OCI-LY3 (cell line): ENCODE measurements at regions not wholly inside any gene's neighbourhood (a gene's known extent, or its start where the extent isn't known, plus 50 kb on each side); places are given as distances from the start of the nearest gene placed in this dataset.

Experiments used
- CTCF ChIP-seq: fragments of 200-600, 300-600 bp; sonication (generic); IDR thresholded peaks from 2 replicates; pipeline ENCODE4 v1.5.1; 2014; ENCODE audit warnings: antibody characterized with exemption, low read length, low read depth
- EZH2phosphoT487 ChIP-seq: fragments of 200-600 bp; shearing (Covaris generic); IDR thresholded peaks from 2 replicates; pipeline ENCODE4 v1.6.1; 2018; ENCODE audit warnings: antibody characterized with exemption, mixed run types, low read depth

GRCh38 chr3:6216135-6217026, 644.5 kb upstream of the GRM7 start:
- TF ChIP-seq CTCF: no peak
- TF ChIP-seq EZH2phosphoT487: no peak
